Gastrocnemius medialis (tissue), 4 donors: ENCODE measurements at regions not wholly inside any gene's neighbourhood (a gene's known extent, or its start where the extent isn't known, plus 50 kb on each side); places are given as distances from the start of the nearest gene placed in this dataset.
"Not testable (repeated sequence)": the region's sequence is repeated elsewhere in the genome, so short reads cannot be mapped to it uniquely, and the experiment has no call there.

ENCODE experiments used
- POLR2A ChIP-seq, 2 donors: fragments of 450-650 bp; IDR thresholded peaks; one replicate each; pipeline ENCODE4 v1.6.1; 2017; ENCODE audit warnings: antibody characterized with exemption in 2 of 2, mild to moderate bottlenecking in 2 of 2, moderate library complexity in 2 of 2
- TF ChIP-seq, protein P1 (sequence below), 5 experiments: fragments of 450-650 bp in 3 of 5; fragments of 200-600 bp in 2 of 5; sonication (generic) in 2 of 5; IDR thresholded peaks in 4 of 5; conservative IDR thresholded peaks in 1 of 5; 1 replicate in 4 of 5; 2 replicates in 1 of 5; pipeline ENCODE4 v1.5.1; 2016 to 2019; ENCODE audit warnings: antibody characterized with exemption in 5 of 5, mild to moderate bottlenecking in 3 of 5, moderate library complexity in 3 of 5

- TF ChIP-seq, protein P1, sequence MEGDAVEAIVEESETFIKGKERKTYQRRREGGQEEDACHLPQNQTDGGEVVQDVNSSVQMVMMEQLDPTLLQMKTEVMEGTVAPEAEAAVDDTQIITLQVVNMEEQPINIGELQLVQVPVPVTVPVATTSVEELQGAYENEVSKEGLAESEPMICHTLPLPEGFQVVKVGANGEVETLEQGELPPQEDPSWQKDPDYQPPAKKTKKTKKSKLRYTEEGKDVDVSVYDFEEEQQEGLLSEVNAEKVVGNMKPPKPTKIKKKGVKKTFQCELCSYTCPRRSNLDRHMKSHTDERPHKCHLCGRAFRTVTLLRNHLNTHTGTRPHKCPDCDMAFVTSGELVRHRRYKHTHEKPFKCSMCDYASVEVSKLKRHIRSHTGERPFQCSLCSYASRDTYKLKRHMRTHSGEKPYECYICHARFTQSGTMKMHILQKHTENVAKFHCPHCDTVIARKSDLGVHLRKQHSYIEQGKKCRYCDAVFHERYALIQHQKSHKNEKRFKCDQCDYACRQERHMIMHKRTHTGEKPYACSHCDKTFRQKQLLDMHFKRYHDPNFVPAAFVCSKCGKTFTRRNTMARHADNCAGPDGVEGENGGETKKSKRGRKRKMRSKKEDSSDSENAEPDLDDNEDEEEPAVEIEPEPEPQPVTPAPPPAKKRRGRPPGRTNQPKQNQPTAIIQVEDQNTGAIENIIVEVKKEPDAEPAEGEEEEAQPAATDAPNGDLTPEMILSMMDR (IDR thresholded peaks at IDR 0.05 in 4 of 5, conservative IDR thresholded peaks at IDR 0.05 in 1 of 5) = not testable (repeated sequence)
- not testable (repeated sequence) for TF ChIP-seq POLR2A (IDR thresholded peaks at IDR 0.05)
These were observed 193.1 kb upstream of the ARID1B start for GRCh38 chr6:156584121-156584520.
